NAMALWA (cell line): ENCODE measurements at regions not wholly inside any gene's neighbourhood (a gene's known extent, or its start where the extent isn't known, plus 50 kb on each side); places are given as distances from the start of the nearest gene placed in this dataset.
"Not testable (repeated sequence)": the region's sequence is repeated elsewhere in the genome, so short reads cannot be mapped to it uniquely, and the experiment has no call there.

Experiments
- DNase-seq: peaks from one replicate; pipeline ENCODE4 v3.0.0-alpha.2; 2015; ENCODE audit warnings: low spot score

DNA sequence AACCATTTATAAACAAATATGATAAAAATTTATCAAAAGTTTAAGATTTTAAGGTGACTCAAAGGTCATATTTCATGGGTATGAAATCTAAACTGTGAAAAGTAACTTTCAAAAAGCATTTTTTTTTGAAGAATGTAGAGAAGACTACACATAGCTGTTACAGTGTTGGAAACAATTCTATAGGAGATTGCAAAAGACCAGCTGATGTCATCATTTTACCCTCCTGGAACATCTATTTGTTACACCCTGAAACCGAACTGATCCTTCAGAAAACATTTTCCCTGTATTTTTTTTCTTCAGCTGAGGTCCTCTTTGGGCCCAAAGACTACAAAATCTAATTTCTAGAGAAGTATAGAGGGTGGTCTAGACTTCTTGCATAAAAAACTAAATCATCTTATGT, 297.5 kb upstream of the FERMT1 start:
- no peak for DNase-seq

GRCh38 chr20:6418732-6419131, 295.9 kb upstream of the FERMT1 start:
- DNase-seq, result no peak

DNA sequence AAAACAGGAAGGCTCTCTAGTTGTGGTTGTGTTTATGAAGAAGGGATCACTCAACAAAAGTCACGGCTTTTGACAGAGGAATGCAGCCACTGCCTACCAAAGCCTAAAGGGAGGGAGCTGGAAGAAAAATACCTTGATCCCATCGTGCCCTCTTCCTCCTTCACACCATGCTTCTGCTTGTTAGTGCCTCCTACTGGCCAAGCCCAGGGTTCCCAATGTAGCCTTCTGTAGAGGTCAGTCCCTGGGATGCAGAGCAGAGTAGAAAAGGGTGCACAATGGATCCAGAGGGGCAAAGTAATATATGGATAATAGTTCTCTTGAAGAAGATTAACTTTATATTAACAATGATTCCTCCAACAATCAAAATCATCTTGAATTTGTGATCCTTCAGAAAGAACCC, 293.5 kb upstream of the FERMT1 start:
- DNase-seq, result peak; percentile 5

- no peak for DNase-seq
Measured at GRCh38 chr20:6411651-6412050, 288.8 kb upstream of the FERMT1 start.

DNA sequence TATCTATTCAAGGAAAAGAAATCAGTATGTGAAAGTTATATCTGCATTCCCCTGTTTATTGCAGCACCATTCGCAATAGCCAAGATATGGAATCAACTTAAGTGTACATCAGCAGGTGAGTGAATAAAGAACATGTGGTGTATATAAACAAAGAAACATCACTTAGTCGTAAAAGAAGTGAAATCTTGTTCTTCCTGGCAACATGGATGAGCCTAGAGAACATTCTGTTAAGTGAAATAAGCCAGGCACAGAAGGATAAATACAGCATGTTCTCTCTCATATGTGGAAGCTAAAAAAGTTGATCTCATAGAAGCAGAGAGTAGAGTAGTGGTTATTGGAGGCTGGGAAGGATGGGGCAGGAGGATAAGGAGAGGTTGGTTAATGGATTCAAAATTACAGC, 287.9 kb upstream of the FERMT1 start:
- no peak for DNase-seq

DNA sequence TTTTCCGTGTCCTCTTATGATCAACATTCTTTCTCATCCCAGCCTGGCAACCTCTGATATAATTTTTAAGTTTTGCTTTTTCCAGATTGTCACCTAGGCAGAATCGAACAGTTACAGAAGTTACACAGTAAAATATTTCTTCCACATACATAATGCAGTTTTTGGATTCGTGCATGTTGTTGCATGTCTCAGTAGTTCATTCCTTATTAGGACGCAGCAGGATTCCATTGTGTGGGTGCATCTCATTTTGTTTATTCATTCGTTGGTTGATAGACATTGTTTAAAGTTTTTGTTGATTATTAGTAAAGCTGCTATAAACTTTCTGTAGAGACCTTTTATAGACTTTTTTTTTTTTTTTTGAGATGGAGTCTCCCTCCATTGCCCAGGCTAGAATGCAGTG, 284.3 kb upstream of the FERMT1 start:
- no peak for DNase-seq

DNA sequence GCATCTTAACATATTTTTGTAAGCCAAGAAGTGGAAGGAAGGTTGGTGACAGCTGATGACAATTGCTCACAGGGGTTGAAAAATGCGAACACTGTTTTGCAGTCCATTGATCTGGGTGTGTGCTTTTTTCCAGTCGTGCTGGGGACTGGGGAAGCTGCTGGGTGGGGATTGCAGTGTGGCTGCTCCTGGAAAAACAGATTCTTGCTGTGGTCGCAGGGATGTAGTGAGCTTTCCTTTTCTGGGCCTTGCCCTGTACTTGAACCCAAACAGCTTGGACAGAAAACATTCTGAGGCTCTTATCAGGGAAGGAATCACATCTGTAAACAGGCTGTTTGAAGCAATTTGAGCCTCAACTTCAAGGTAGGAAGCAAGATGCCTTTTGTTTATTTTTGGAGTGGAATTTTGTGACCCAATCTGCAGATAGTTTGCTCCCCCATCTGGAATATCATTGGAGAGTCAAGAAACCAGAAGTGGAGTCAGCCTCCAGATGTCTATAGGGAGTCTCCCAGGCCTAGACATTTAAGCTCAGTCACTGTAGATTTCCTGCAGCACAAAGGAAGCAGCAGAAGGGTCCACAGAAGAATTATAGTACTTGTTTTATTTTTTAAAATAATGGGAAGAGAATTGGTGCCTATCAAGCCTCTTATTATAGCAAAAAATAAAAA, 279.2 kb upstream of the FERMT1 start:
- DNase-seq, result no peak

DNA sequence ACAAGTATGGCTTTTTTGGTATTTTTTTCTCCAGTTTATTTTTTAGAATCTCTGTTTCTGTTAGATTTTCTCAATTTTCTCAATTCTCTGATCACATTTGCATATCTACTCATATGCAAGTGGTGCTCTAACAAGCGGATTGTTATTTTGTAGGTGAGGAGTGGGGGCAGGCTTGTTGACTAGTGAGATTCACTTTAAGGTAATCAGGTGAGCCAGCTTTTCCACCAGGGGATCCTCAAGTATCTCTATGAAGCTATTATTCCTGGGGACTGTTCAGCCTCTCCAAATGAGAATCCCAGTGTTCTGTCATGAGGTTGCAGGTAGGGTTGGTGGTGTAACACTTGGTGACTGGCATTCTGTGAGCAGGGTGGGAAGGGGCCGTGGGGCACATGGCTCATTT, 274.3 kb upstream of the FERMT1 start:
- DNase-seq, result no peak

DNA sequence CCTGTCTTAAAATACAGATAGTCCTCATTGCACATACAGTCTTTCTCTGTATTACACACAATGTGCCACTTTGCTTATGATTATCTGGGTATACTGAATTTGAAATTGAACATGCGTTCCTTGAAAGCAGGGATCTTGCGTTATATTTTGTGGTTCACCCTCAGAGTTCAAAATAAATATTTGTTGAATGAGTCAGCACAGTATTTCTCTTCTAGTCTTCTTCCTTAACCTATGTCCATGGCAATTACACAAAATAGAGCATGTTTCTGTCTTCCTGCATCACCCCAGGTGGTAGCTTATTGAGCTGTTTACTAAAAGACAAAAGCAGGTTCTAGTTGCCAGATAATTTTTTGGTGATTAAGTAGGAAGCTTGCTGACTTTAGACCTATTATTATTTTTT, 272.9 kb upstream of the FERMT1 start:
- DNase-seq, result no peak

DNA sequence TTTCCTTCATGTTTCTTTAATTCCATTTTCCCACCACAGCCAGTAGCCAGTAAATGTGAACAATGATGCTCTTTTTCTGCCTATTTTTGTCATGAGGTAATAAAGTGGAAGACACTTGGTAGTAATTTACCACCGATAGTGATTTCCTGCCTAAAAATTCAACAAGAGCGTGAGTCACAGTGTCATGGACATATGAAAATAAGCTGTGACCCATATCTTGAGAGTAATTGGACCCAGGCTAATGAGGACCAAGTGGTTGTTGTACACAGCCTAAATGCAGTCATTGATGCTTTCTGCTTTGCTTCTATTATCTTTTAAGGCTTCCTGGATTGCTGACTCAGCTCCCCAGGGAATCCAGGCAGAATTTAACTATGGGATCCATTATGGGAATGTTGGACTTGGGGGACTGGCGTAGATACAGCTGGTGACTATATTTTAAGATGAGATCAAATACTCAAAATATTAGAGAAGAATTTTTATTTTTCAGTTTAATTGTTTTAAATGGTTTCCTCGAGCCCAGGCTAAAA, 265.9 kb upstream of the FERMT1 start:
- no peak for DNase-seq

GRCh38 chr20:6384956-6385486, 262.2 kb upstream of the FERMT1 start:
- DNase-seq, result no peak

GRCh38 chr20:6384380-6384779, 261.6 kb upstream of the FERMT1 start:
- DNase-seq, result no peak

DNA sequence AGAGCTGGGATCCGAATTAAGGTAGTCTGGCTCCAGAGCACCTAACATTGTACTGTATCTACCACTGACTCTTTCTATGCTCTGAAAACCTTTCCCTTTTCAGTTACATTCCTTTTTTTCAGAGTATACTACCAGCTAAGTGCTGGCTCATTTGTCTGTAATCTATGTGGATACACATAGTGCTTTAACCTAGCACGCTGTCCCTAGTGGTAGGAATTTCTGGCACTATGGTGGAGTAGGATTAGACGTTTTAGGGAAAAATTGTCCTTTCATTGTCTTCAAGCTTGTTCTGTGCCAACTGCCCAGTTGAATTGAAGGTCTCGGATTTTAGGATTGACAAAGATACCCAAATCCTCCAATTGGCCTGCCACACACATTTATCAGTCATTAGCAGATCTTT, 259.1 kb upstream of the FERMT1 start:
- DNase-seq, result no peak

DNA sequence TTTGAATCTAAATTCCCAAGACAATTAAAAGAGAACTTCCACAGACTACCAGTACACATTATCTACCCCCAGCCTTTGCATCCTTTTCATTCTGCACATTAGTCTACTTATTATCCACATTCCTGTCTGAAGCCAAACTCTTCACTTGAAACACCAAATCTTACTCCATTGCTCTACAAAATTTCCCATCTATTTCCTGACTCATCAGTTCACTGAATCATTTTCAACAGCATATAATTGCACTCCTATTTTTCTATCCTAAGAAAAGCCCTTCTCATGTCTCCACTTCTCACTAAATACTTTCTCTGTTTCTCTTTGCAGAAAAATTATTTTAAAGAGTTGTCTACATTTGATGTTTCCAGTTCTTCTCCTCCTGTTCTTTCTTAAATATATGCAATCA, 239.4 kb upstream of the FERMT1 start:
- no peak for DNase-seq

DNA sequence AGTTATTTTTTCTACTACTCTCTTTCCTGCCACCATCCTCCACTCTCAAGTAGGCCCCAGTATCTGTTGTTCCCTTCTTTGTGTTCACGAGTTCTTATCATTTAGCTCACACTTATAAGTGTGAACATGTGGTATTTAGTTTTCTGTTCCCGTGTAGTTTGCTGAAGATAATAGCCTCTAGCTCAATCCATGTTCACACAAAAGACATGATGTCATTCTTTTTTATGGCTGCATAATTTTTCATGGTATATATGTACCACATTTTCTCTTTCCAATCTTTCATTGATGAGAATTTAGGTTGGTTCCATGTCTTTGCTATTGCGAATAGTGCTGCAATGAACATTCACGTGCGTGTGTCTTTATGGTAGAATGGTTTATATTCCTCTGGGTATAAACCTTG, 237.9 kb upstream of the FERMT1 start:
- no peak for DNase-seq

- no peak for DNase-seq
Measured at GRCh38 chr20:6355754-6356451, 233.1 kb upstream of the FERMT1 start.

GRCh38 chr20:6348908-6349307, 226.1 kb upstream of the FERMT1 start:
- no peak for DNase-seq

DNA sequence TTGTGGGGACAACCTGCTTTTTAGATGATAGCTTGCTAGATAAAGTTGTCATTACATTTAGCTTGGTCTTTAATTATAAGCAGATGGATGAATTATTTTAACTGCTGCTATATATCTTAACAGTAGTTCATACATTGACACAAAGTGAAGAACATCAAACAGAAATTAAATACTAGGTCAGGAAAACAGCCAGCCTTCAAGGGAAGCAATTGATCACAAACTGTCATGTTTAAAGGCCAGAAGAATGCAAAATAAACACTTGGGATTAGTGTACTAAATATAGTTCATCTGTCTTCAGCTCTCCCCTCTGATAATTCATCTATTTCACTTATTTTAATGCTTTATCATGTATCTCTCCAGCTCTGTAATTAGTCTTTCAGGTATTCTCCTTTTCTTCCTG, 225.1 kb upstream of the FERMT1 start:
- DNase-seq, result no peak

GRCh38 chr20:6341491-6341890, 218.7 kb upstream of the FERMT1 start:
- DNase-seq, result no peak

DNA sequence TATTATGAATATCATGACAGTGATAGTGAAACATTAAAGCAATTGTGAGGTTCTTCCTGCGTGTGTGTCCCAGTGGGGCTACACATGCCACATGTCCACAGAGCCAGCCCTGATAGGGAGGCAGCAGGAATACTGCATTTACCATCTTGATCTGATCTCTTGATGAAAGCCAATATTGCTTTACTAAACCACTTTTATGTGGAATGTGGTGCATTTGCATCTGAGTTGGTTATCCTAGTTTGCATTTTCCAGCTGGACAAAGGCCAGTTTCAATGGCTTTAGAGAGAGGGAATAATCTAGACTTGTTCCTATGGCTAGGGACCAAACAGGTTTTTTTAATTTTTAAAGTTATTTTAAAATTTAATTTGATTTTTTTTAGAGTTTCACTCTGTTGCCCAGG, 216.3 kb upstream of the FERMT1 start:
- DNase-seq, result no peak

- no peak for DNase-seq
Measured at GRCh38 chr20:6333110-6333509, 210.3 kb upstream of the FERMT1 start.

GRCh38 chr20:6321235-6321634, 198.4 kb upstream of the FERMT1 start:
- DNase-seq, result not testable (repeated sequence)

DNA sequence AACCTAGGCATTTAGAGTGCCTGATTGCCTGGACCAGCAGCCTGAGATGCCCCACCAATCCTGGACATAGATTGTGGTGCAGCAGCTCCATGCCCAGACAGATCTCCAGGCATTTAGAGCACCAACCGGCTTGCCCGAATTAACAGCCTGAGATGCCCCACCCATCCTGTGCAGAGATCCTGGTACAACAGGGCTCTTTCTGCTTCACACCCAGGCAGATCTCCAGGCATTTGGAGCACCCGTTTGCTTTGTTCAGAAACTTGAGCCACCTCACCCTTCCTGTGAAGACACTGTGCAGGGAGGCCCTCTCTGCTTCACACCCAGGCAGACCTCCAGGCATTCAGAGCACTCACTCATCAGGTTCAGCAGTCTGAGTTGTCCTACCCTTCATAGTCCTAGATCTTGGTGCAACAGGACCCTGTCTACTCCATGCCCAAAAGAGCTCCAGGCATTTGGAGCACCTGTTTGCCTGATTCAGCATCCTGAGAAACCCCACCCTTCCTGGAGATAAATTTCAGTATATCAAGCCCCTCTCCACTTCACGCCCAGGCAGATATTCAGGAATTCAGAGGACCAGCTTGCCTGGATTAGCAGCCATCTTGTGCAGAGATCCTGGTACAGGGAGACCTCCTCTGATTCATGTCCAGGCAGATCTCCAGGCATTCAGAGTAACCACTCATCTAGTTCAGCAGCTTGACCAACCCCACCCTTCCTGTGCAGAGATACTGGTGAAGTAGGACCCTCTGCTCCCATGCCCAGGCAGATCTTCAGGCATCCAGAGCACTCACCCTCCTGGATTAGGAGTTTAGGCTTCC, 189.2 kb upstream of the FERMT1 start:
- no peak for DNase-seq
